ENCODE measurements at regions not wholly inside any gene's neighbourhood (a gene's known extent, or its start where the extent isn't known, plus 50 kb on each side); places are given as distances from the start of the nearest gene placed in this dataset.
"Not testable (repeated sequence)": the region's sequence is repeated elsewhere in the genome, so short reads cannot be mapped to it uniquely, and the experiment has no call there.

GRCh38 chr5:143543358-143544255 is 140.1 kb upstream of the NR3C1 start:
- no peak for DNase-seq (ENCODE audit: low read depth in 4 of 4, low spot score in 2 of 4)

GRCh38 chr5:143542798-143543144 is 139.3 kb upstream of the NR3C1 start:
- DNase-seq (ENCODE audit: low read depth in 4 of 4, low spot score in 2 of 4): no peak

- no peak for DNase-seq (ENCODE audit: low read depth in 4 of 4, low spot score in 2 of 4)
These were observed 138.7 kb upstream of the NR3C1 start for GRCh38 chr5:143541943-143542797.

GRCh38 chr5:143539742-143540141 is 136.3 kb upstream of the NR3C1 start:
- DNase-seq (ENCODE audit: low read depth in 4 of 4, low spot score in 2 of 4): no peak

GRCh38 chr5:143537056-143537455 is 133.6 kb upstream of the NR3C1 start:
- no peak for DNase-seq (ENCODE audit: low read depth in 4 of 4, low spot score in 2 of 4)

- no peak for DNase-seq (ENCODE audit: low read depth in 4 of 4, low spot score in 2 of 4)
These were observed 132.9 kb upstream of the NR3C1 start for GRCh38 chr5:143536364-143536763.

- no peak for DNase-seq (ENCODE audit: low read depth in 4 of 4, low spot score in 2 of 4)
These were observed 131.3 kb upstream of the NR3C1 start for GRCh38 chr5:143534761-143535154.

GRCh38 chr5:143533978-143534760 is 130.7 kb upstream of the NR3C1 start:
- no peak for DNase-seq (ENCODE audit: low read depth in 4 of 4, low spot score in 2 of 4)

GRCh38 chr5:143533475-143533874 is 130.0 kb upstream of the NR3C1 start:
- DNase-seq (ENCODE audit: low read depth in 4 of 4, low spot score in 2 of 4): no peak

GRCh38 chr5:143527808-143528207 is 124.3 kb upstream of the NR3C1 start:
- no peak for DNase-seq (ENCODE audit: low read depth in 4 of 4, low spot score in 2 of 4)

- no peak for DNase-seq (ENCODE audit: low read depth in 4 of 4, low spot score in 2 of 4)
These were observed 121.7 kb upstream of the NR3C1 start for GRCh38 chr5:143525176-143525575.

GRCh38 chr5:143524338-143524945 is 121.0 kb upstream of the NR3C1 start:
- DNase-seq (ENCODE audit: low read depth in 4 of 4, low spot score in 2 of 4): no peak

- DNase-seq (ENCODE audit: low read depth in 4 of 4, low spot score in 2 of 4): no peak
These were observed 118.4 kb upstream of the NR3C1 start for GRCh38 chr5:143521846-143522400.

GRCh38 chr5:143521141-143521540 is 117.7 kb upstream of the NR3C1 start:
- DNase-seq (ENCODE audit: low read depth in 4 of 4, low spot score in 2 of 4): no peak

- DNase-seq (ENCODE audit: low read depth in 4 of 4, low spot score in 2 of 4): not testable (repeated sequence)
These were observed 115.7 kb upstream of the NR3C1 start for GRCh38 chr5:143519215-143519614.

GRCh38 chr5:143517824-143518223 is 114.3 kb upstream of the NR3C1 start:
- not testable (repeated sequence) for DNase-seq (ENCODE audit: low read depth in 4 of 4, low spot score in 2 of 4)

- DNase-seq (ENCODE audit: low read depth in 4 of 4, low spot score in 2 of 4): no peak
These were observed 112.8 kb upstream of the NR3C1 start for GRCh38 chr5:143516249-143516648.

- no peak for DNase-seq (ENCODE audit: low read depth in 4 of 4, low spot score in 2 of 4)
These were observed 112.3 kb upstream of the NR3C1 start for GRCh38 chr5:143515829-143516228.

- no peak for DNase-seq (ENCODE audit: low read depth in 4 of 4, low spot score in 2 of 4)
These were observed 111.3 kb upstream of the NR3C1 start for GRCh38 chr5:143514616-143515335.

- no peak for DNase-seq (ENCODE audit: low read depth in 4 of 4, low spot score in 2 of 4)
These were observed 110.2 kb upstream of the NR3C1 start for GRCh38 chr5:143513720-143514119.
